NCI-H2107 treated with DMSO at 0.1 percent for 48 hours (cell line): ENCODE measurements at regions not wholly inside any gene's neighbourhood (a gene's known extent, or its start where the extent isn't known, plus 50 kb on each side); places are given as distances from the start of the nearest gene placed in this dataset.
"Not testable (repeated sequence)": the region's sequence is repeated elsewhere in the genome, so short reads cannot be mapped to it uniquely, and the experiment has no call there.

ENCODE experiments used
- DNase-seq: peaks from one replicate; lab custom pipeline; 2025; ENCODE audit not compliant: unreplicated experiment; lab: John Stamatoyannopoulos, UW

DNA sequence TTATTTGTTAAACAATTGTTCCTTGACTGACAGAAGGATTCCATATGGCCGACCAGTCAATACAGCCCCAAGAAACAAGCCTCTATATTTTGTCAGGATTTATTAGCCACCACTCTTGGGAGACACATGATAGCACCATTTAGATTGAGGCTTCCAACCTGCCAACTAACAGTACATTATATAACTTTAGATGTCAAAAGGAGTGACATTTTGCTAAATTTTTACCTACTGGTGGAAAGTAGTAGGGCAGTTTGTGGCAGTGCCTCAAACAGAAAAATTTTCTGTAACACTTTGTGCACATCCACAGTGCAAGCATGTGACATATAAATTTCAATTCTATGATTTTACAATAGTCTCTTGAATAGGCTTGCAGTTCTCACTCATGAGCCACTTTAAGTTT, 464.0 kb downstream of the TRIB2 start:
- DNase-seq, result no peak

DNA sequence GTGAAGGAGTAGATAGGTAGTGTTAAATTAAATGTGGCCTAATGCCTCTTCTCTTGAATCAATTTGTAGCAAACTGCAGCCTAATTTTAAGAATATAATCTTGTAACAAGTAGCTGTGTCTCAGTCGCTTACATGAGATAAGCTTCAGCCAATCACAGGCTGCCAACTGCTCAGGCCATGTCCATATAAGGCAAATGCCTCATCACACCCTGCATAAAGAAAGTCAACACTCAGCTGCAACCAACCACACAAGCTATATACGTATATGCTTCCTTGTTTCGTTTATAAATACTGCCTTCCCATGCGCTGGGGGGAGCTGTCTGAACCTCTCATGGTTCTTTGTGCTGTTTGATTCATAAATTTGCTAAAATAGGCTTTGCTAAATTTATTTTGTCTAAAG, 476.3 kb downstream of the TRIB2 start:
- peak; percentile 28 for DNase-seq

DNA sequence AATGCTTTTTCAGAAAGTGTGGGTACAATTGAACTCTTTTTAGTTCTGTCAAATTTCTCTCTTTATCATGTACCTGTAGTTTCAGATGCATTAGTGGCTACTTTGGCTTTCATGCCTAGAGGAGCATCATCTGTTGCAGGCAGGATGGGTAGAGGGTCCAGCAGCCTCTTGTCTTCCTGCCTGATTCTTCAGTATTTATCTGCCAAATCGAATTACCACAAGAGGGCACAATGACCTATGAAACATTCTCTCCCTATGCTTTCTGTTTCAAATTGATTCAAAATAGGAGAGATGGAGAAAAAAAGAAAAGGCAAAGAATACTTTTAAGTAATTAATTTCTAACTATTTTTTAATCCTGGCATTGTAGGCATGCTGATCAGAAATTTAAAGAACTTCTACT, 477.2 kb downstream of the TRIB2 start:
- DNase-seq, result peak; percentile 43

DNA sequence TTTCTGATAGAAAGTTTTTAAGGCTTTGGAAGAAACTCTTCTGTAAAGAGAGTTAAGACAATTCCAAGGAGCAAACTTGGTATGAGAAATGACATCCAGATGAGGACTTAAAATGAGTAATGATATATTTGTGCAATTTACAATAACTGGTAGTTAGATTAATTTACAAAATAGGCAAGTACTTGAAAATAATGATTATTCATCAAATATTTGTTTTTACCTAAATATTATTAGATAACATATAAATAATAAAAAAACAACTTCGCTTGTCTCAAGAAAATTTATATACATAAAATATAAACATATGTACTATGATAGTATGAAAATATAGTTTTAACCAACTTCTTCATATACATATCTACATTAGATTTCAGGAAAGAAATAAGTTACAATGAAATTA, 478.5 kb downstream of the TRIB2 start:
- DNase-seq, result no peak

DNA sequence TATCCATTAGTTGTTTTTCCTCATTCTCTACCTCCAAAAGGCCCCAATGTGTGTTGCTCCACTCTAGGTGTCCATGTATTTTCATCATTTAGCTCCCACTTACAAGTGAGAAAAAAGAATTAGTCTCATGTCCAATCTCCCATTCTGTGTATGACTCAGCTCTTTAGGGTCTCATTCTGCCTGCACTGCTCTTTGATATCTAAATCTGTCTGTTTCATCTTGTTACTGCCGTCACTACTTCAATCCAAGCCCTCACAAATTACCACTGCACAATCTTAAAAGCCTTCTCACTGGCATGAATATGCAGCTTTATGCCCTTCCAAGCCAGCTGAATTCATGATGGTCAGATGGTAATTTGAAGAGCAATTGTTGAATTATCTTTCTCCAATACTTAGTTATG, 480.5 kb downstream of the TRIB2 start:
- DNase-seq, result no peak

DNA sequence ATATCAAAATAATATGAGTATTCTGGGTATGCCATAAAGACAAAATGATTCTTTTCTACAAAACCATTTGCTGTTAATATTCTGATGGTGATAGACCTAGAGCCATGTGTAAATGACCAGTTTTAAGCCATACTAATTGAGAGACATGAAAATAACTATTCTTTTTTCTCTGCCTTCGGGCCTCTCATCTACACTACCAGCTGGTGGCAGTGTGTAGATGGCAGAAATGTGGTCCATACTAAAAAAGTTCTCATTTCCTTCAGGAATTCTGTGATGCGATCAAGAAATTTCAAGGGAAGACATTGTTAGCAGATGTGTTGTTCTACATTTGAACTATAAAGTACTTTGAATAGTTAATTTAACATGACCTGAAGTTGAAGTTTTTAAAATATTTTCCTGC, 485.2 kb downstream of the TRIB2 start:
- no peak for DNase-seq

DNA sequence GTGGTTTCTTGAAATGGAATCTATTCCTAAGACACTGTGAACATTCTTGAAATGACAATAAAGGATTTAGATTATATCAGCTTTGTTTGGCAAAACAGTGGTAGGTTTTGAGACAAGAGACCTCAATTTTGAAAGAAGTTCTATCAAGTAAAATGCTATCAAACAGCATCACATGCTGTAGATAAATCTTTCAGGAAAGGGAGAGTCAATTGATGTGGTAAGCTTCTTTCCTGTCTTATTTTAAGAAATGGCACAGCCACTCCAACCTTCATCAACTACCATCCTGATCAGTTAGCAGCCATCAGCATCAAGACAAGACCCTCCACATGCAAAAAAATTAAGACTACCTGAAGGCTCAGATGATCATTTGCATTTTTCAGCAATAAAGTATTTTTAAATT, 495.4 kb downstream of the TRIB2 start:
- no peak for DNase-seq

DNA sequence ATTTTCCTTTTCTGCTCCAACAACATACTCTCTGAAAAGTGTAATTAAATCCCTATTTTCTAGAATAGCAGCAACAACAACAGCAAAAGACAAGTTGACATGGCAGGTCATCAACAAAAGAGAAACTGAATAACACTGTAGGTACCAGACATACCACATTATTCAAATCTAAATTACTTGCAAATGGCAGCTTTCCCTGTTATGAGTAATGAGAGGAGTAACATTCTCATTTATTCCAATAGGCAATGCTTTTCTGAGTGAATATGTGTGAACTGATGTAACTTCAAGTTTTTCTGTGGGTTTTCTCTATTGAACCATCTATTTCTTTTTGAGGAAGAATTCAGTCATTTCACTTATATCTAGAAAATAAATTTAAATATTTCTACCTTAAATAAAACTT, 501.5 kb downstream of the TRIB2 start:
- DNase-seq, result no peak

DNA sequence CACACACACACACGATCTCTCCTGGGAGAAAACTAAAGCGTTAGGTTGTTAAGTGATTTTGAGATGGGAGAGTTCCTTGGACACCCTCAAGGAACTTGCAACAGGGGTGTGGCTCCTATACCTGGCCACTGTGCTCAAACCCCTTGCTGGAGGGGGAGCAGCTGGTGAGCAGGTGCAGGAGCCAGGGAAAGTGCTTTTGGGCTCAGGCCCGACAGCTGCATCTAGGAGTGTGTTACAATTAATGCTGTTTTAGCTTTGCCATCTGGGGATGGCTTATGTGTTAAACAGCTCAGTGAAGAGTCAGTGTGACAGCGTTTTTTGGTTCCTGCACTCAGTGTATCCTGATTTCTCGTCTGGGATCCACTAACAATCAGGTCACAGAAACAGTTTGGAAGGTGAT, 510.8 kb downstream of the TRIB2 start:
- peak; percentile 71 for DNase-seq

DNA sequence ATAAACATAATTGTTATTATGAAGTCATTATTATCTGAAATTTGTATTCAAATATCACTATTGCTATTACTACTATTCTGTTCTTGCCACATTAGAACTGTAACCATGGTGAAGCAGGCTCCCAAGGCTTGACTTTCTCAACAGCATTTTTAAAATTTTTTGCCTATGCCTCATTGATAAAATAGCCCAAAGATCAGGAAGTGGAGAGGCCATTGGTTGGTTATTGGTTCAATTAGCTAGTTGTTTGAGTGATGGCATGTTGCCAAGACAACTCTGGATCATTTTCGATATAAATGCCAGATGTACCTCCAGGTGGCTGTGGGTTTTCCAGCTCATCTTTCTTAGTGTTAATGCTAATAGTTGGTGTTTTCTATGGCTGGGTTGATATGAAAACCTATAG, 513.5 kb downstream of the TRIB2 start:
- no peak for DNase-seq

DNA sequence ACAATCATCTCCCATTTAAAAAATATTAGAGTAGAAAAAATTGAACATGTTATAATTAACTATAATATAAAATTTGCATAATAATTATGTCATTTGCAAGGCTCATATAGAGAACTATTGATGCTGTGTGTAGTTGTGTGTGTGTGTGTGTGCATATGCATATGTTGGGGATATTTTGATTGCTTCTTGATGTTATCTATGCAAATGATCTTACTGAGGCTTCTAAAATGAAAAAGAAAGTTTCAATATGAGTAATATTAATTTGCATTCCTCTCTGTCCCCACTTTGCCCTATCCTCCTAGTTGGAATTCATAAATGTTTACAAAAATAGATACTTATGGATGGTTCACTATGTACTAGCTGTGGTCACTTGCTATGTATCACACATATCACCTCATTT, 523.3 kb downstream of the TRIB2 start:
- DNase-seq, result no peak

DNA sequence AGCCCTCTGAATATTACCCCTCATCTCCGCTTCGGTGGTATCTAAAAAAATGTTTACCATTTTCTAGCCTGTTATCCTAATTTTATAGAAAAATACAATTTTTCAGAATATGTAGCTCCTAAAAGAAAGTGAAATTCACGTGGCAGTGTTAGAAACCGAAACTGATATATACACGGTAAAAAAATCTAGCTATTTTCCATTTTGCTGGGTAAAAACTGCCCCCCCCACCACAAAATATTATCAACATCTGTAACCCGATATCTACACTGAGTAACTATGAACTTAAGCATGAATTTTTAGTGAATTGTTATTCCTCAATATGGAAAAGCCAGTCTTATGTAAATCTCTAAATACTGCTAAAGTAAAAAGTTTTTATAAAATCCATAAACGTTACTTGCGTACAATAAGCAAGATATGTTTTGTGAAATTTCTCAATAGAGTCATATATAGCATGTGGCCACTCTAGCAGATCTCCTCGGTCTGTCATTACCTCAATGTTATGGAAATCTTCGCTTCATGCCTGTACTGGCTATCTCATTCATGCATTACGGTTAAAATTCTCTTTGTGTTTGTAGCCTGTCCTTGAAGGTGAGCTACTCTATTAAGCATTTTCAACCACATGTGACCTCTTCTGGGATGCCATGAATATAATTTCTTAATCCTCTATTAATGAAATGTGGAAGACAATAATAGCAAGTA, 524.2 kb downstream of the TRIB2 start:
- DNase-seq, result no peak

DNA sequence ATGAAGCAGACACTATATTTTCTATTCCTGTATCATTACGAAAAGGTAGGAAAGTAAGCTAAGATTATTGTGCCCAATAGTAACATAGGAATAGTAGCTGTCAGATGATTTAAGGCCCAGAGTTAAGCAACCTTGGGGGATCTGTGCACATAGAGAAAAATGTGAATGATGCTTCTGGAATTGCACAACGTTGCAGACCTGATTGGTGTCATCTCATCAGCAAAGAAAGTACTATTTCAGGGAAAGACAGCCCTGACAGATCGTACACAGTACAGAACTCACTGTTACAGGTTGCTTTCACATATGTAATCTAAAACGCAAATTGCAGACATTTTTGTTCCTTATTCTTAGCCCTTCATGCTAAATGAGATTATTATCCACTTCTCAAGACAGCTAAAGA, 535.9 kb downstream of the TRIB2 start:
- no peak for DNase-seq

DNA sequence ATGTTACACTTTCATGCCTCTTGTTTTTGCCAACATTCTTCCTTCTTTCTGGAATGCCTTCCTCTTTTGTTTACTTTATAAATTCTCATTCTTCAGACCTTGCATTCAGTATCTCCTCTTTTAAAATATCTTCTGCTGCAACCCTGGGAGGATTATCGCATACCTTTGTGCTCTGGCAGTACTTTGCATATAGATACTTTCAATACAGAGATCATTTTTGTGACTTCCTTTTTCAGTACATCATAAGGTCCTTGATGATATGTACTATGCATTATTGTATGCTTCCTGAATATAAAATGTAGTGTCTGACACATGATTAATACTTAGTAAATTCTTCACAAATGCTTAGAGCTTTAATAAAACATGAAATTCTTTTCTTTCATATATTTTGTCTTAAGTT, 538.7 kb downstream of the TRIB2 start:
- DNase-seq, result no peak

DNA sequence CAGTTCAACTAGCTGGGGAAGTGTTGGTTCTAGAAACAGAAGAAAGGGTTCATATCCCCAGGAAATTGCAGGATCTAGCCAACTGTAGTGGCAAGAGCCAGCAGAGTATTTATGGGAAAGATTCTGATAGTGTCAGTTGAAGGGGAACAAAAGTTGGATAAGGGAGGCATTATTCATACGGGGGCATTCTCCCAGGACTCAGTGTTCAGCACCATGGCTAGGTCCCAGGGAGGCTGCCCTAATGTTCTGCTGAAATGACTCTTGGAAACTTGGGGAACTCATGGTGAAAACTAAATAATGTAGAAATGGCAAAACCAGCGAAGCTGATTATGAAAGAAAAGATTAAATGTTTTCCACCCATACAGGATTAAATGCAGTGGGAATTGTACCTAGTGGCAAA, 543.7 kb downstream of the TRIB2 start:
- no peak for DNase-seq

DNA sequence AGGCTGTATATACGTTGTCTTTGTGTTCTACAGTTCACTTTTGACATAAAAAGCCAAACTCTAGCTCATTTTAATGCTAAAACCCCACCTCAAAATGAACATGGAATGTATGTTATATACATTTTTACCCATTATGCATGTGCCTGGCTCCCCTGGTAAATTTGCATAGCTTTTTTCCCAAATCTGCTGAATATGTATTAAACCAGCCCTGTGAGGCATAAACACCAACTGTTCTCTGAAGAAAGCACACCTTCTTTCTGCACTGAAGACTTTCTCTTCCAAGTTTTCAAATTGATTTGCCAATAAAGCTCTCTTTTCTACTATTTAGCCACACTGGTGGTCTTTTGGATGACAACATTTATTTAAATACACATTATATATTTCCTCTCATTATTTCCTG, 549.4 kb downstream of the TRIB2 start:
- no peak for DNase-seq

DNA sequence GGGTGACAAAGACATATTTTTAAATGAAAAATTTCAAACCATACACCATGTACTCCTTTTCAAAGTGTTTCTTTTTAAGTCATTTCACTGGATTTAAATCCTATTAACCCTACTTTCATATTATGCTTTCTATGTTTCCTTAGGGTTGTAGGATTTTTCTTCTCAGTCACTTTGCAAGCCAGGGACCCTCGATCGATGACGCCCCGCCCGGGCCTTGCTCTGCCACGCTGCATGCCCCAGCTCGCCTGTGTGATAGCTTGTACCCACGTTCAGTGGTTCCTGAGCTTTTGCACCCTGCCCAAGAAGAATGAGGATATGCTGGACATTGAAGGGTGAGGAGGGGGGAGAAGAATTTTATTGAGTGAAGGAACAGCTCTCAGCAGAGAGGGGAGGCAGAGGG, 568.0 kb downstream of the TRIB2 start:
- no peak for DNase-seq

DNA sequence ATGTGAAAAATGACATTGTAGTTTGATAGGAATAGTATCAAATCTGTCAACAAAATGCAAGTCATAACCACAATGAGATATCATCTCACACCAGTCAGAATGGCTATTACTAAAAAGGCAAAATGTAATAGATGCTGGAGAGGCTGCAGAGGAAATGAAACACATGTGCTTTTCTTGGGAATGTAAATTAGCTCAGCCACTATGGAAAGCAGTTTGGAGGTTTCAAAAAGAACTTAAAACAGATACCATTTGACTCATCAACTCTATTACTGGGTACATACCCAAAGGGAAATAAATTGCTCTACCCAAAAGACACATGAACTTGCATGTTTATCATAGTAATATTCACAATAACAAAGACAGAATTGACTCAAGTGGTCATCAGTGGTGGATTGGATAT, 572.6 kb downstream of the TRIB2 start:
- no peak for DNase-seq

DNA sequence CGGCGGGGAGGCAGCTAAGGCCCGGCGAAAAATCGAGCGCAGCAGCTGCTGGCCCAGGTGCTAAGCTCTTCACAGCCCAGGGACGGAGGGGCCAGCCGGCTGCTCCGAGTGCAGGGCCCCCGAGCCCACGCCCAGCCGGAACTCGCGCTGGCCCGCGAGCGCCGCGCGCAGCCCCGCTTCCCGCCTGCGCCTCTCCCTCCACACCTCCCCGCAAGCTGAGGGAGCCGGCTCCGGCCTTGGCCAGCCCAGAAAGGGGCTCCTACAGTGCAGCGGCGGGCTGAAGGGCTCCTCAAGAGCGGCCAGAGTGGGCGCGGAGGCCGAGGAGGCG, 591.7 kb downstream of the TRIB2 start:
- not testable (repeated sequence) for DNase-seq

DNA sequence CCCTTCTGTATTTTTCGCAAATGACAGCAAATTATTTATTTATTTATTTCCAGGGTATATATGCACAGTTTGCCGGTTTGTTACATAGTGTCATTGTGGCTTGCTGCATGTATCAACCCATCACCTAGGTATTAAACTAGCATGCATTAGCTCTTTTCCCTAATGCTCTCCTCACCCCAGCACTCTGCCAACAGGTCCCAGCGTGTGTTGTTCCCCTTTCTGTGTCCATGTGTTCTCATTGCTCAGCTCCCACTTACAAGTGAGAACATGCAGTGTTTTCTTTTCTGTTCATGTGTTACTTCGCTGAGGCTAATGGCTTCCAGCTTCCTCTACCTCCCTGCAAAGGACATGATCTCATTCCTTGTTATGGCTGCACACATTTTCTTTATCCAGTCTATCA, 592.3 kb downstream of the TRIB2 start:
- no peak for DNase-seq

DNA sequence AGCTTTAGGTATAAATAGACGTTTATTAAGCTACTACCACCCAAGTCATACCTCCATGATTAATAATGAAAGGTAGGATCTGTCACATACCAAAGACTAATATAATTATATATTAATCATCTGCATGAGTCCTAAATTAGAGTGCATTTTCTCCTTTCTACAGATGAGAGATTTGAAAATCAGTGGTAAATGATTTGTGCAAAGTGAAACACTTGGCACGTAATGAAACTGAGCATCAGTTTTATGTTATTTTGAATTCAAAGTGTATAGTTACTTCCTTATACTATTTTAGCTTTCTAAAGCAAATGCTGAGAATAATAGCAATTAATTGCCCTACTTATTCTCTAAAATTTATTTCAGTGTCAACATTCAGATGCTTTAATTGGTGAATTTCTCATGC, 615.3 kb downstream of the TRIB2 start:
- no peak for DNase-seq

DNA sequence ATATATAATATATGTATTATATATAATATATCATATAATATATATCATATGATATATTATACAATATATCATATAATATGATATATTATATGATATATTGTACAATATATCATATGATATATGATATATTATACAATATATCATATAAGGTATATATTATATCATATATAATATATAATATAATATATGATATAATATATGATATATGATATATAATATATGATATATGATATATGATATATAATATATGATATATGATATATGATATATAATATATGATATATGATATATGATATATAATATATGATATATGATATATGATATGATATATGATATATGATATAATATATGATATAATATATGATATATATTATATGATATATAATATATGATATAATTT, 617.3 kb downstream of the TRIB2 start:
- DNase-seq, result not testable (repeated sequence)

DNA sequence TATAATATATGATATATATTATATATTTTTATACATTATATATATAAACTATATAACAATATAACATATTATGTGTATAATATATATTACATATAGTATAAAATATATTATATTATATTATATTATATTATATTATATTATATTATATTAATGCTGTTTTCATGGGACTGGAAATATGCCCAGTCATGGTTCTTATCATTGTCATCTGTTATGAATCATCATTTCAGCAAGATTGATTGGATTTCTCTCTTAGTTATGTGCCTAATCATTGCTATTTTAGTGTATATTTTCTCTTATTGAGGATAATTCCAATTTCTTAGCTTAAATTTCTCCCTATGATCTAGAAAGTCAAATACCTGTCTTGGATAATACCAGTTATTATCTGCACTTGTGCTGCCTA, 617.8 kb downstream of the TRIB2 start:
- DNase-seq, result no peak
